ENCODE measurements at regions not wholly inside any gene's neighbourhood (a gene's known extent, or its start where the extent isn't known, plus 50 kb on each side); places are given as distances from the start of the nearest gene placed in this dataset.
"Not testable (repeated sequence)": the region's sequence is repeated elsewhere in the genome, so short reads cannot be mapped to it uniquely, and the experiment has no call there.

DNA sequence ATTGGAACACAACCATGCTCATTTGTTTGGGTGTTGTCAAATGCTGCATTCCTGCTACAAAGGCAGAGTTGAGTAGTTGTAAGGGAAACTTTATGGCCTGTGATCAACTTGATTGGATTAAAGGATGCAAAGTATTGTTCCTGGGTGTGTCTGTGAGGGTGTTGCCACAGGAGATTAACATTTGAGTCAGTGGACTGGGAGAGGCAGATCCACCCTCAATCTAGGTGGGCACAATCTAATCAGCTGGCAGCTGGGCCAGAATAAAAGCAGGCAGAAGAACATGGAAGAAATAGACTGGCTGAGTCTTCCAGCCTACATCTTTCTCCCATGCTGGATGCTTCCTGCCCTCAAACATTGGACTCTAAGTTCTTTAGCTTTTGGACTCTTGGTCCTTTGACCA lies 145.6 kb upstream of the LMCD1 start:
- not testable (repeated sequence) for H3K4me3 ChIP-seq (ENCODE audit: low read depth, low read length); H3K36me3 ChIP-seq (ENCODE audit: control insufficient read depth in 1 of 2, insufficient read depth in 2 of 2, low read length in 2 of 2); H4K91ac ChIP-seq (ENCODE audit: low read depth, low read length); H2AFZ ChIP-seq (ENCODE audit: insufficient read depth, low read length, poor library complexity); H2BK120ac ChIP-seq (ENCODE audit: insufficient read depth, low read length, poor library complexity); H4K8ac ChIP-seq (ENCODE audit: low read depth, low read length); H3K9ac ChIP-seq (ENCODE audit: low read length); H2BK5ac ChIP-seq (ENCODE audit: low read depth, low read length, poor library complexity); H3K79me1 ChIP-seq (ENCODE audit: low read length); H3K79me2 ChIP-seq (ENCODE audit: control insufficient read depth, insufficient read depth, low read length, poor library complexity); H3K18ac ChIP-seq (ENCODE audit: low read length); DNase-seq; H2BK12ac ChIP-seq (ENCODE audit: low read length); H3K4me2 ChIP-seq (ENCODE audit: low read length); H3K23ac ChIP-seq (ENCODE audit: low read length); H3K27ac ChIP-seq (ENCODE audit: low read depth, low read length); H4K12ac ChIP-seq (ENCODE audit: low read depth, low read length); H3K14ac ChIP-seq (ENCODE audit: low read length); H3K9me3 ChIP-seq (ENCODE audit: insufficient read depth, low read depth, low read length); H3K27me3 ChIP-seq (ENCODE audit: insufficient read depth, low read length); H3K4ac ChIP-seq (ENCODE audit: low read depth, low read length); H3K4me1 ChIP-seq (ENCODE audit: control insufficient read depth in 1 of 2, insufficient read depth in 2 of 2, low read length in 2 of 2); H2AK5ac ChIP-seq (ENCODE audit: low read length)

DNA sequence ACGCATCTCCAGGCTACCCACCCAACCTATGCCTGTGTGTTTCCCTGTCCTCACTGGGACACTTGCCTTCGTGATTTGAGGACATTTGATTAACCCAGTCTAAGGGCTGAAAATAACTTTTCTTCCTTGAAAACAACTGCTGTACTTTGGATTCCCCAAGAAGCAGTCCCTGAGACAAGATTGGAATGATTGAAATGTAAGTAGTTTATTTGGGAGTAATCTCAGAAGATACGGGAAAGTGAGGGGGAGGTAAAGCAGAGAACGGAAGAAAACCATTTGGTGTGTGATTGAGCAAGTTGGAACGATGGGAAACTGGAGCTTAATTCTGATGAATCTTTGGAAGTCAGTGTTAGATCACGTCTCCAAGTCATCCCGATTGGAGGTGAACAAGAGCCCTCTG lies 143.8 kb upstream of the LMCD1 start:
- Histone ChIP-seq H3K79me2 (ENCODE audit: control insufficient read depth, insufficient read depth, low read length, poor library complexity) (no peaks in the 10 kb centered on the region), H2AK5ac (ENCODE audit: low read length) (no peak overlapping the region), H2BK120ac (ENCODE audit: insufficient read depth, low read length, poor library complexity) (no peak overlapping the region), H3K36me3 (ENCODE audit: control insufficient read depth in 1 of 2, insufficient read depth in 2 of 2, low read length in 2 of 2) (no peaks in the 10 kb centered on the region), H2AFZ (ENCODE audit: insufficient read depth, low read length, poor library complexity) (no peak overlapping the region), H3K9me3 (ENCODE audit: insufficient read depth, low read depth, low read length) (peaks cover 1% of the 10 kb centered on the region), H3K27ac (ENCODE audit: low read depth, low read length) (no peak overlapping the region), H3K4me2 (ENCODE audit: low read length) (no peak overlapping the region), H4K8ac (ENCODE audit: low read depth, low read length) (no peak overlapping the region), H4K12ac (ENCODE audit: low read depth, low read length) (no peak overlapping the region), H3K18ac (ENCODE audit: low read length) (no peak overlapping the region), H4K91ac (ENCODE audit: low read depth, low read length) (no peak overlapping the region), H3K14ac (ENCODE audit: low read length) (no peak overlapping the region), H3K4me3 (ENCODE audit: low read depth, low read length) (no peak overlapping the region), H2BK12ac (ENCODE audit: low read length) (no peak overlapping the region), H3K9ac (ENCODE audit: low read length) (no peak overlapping the region), H2BK5ac (ENCODE audit: low read depth, low read length, poor library complexity) (no peak overlapping the region), H3K27me3 (ENCODE audit: insufficient read depth, low read length) (no peaks in the 10 kb centered on the region), H3K79me1 (ENCODE audit: low read length) (no peaks in the 10 kb centered on the region), H3K23ac (ENCODE audit: low read length) (no peak overlapping the region), H3K4me1 (ENCODE audit: control insufficient read depth in 1 of 2, insufficient read depth in 2 of 2, low read length in 2 of 2) (no peaks in the 10 kb centered on the region), H3K4ac (ENCODE audit: low read depth, low read length) (no peak overlapping the region)
- DNase-seq: no peak
- WGBS (ENCODE audit: extremely low coverage, insufficient coverage, insufficient read length): 100% methylated on average over 1 of the region's 7 CpGs

- H3K79me2 ChIP-seq (ENCODE audit: control insufficient read depth, insufficient read depth, low read length, poor library complexity): no peaks in the 10 kb centered on the region
- no peak for DNase-seq
- peaks cover 1% of the 10 kb centered on the region for H3K9me3 ChIP-seq (ENCODE audit: insufficient read depth, low read depth, low read length)
- H2AFZ ChIP-seq (ENCODE audit: insufficient read depth, low read length, poor library complexity): no peak overlapping the region
- no peak overlapping the region for H3K9ac ChIP-seq (ENCODE audit: low read length)
- no peak overlapping the region for H3K4me2 ChIP-seq (ENCODE audit: low read length)
- H4K8ac ChIP-seq (ENCODE audit: low read depth, low read length): no peak overlapping the region
- no peaks in the 10 kb centered on the region for H3K4me1 ChIP-seq (ENCODE audit: control insufficient read depth in 1 of 2, insufficient read depth in 2 of 2, low read length in 2 of 2)
- H3K4me3 ChIP-seq (ENCODE audit: low read depth, low read length): no peak overlapping the region
- H3K23ac ChIP-seq (ENCODE audit: low read length): no peak overlapping the region
- no peak overlapping the region for H3K4ac ChIP-seq (ENCODE audit: low read depth, low read length)
- H3K27ac ChIP-seq (ENCODE audit: low read depth, low read length): no peak overlapping the region
- no peaks in the 10 kb centered on the region for H3K27me3 ChIP-seq (ENCODE audit: insufficient read depth, low read length)
- no peaks in the 10 kb centered on the region for H3K79me1 ChIP-seq (ENCODE audit: low read length)
- H4K12ac ChIP-seq (ENCODE audit: low read depth, low read length): no peak overlapping the region
- H2BK120ac ChIP-seq (ENCODE audit: insufficient read depth, low read length, poor library complexity): no peak overlapping the region
- H2AK5ac ChIP-seq (ENCODE audit: low read length): no peak overlapping the region
- no peak overlapping the region for H2BK12ac ChIP-seq (ENCODE audit: low read length)
- no CpG with 5 or more reads among the region's 1 CpG for WGBS (ENCODE audit: extremely low coverage, insufficient coverage, insufficient read length)
- H2BK5ac ChIP-seq (ENCODE audit: low read depth, low read length, poor library complexity): no peak overlapping the region
- H3K18ac ChIP-seq (ENCODE audit: low read length): no peak overlapping the region
- H3K36me3 ChIP-seq (ENCODE audit: control insufficient read depth in 1 of 2, insufficient read depth in 2 of 2, low read length in 2 of 2): no peaks in the 10 kb centered on the region
- H4K91ac ChIP-seq (ENCODE audit: low read depth, low read length): no peak overlapping the region
- no peak overlapping the region for H3K14ac ChIP-seq (ENCODE audit: low read length)
Measured at GRCh38 chr3:8359133-8359532, 142.5 kb upstream of the LMCD1 start.

DNA sequence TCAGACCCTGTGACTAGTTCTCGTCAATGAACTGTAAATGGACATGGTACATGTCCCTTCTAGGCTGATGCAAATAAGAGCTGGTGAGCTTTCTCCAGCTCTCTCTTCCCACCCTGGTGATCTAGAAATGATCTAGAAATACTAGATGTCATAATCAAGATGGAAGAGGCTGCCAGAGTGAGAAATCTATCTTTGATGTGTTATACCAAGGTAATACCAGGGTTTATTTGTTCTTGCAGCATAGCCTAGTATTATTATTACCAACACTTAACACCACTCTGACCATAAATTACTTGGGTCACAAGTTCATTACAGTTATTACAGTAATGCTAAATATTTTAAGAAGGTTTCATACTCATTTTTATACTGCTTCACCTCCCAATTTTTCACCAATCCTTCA lies 138.4 kb upstream of the LMCD1 start:
- Histone ChIP-seq H3K79me2 (ENCODE audit: control insufficient read depth, insufficient read depth, low read length, poor library complexity) (no peaks in the 10 kb centered on the region), H3K4ac (ENCODE audit: low read depth, low read length) (no peak overlapping the region), H3K27ac (ENCODE audit: low read depth, low read length) (no peak overlapping the region), H2BK120ac (ENCODE audit: insufficient read depth, low read length, poor library complexity) (no peak overlapping the region), H3K14ac (ENCODE audit: low read length) (no peak overlapping the region), H3K4me3 (ENCODE audit: low read depth, low read length) (no peak overlapping the region), H2AFZ (ENCODE audit: insufficient read depth, low read length, poor library complexity) (no peak overlapping the region), H3K18ac (ENCODE audit: low read length) (no peak overlapping the region), H3K27me3 (ENCODE audit: insufficient read depth, low read length) (no peaks in the 10 kb centered on the region), H3K9me3 (ENCODE audit: insufficient read depth, low read depth, low read length) (no peaks in the 10 kb centered on the region), H3K36me3 (ENCODE audit: control insufficient read depth in 1 of 2, insufficient read depth in 2 of 2, low read length in 2 of 2) (no peaks in the 10 kb centered on the region), H2AK5ac (ENCODE audit: low read length) (no peak overlapping the region), H4K91ac (ENCODE audit: low read depth, low read length) (no peak overlapping the region), H4K12ac (ENCODE audit: low read depth, low read length) (no peak overlapping the region), H3K4me2 (ENCODE audit: low read length) (no peak overlapping the region), H4K8ac (ENCODE audit: low read depth, low read length) (no peak overlapping the region), H3K4me1 (ENCODE audit: control insufficient read depth in 1 of 2, insufficient read depth in 2 of 2, low read length in 2 of 2) (no peaks in the 10 kb centered on the region), H3K9ac (ENCODE audit: low read length) (no peak overlapping the region), H2BK12ac (ENCODE audit: low read length) (no peak overlapping the region), H2BK5ac (ENCODE audit: low read depth, low read length, poor library complexity) (no peak overlapping the region), H3K79me1 (ENCODE audit: low read length) (no peaks in the 10 kb centered on the region), H3K23ac (ENCODE audit: low read length) (no peak overlapping the region)
- no CpG with 5 or more reads among the region's 1 CpG for WGBS (ENCODE audit: extremely low coverage, insufficient coverage, insufficient read length)
- DNase-seq: no peak

DNA sequence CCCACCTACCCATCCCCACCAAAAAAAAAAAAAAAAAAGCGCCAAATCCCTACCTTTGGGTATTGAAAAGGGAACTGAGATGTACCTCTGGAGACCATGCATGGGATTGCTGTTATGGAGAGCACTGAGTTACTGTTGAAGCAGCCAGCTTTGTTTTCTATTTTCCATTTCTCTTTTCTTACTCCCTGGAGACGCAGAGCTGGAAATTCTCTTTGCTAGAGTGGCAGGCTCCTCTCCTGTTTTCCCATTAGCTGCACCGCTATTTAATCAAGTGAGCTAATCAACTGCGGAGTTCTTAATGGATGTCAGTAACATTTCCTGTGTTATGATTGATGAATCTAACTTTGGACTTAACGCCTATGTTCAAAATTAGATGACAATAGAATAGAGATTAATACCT lies 136.1 kb upstream of the LMCD1 start:
- Histone ChIP-seq H3K9ac (ENCODE audit: low read length) (no peak overlapping the region), H2BK5ac (ENCODE audit: low read depth, low read length, poor library complexity) (no peak overlapping the region), H3K4me3 (ENCODE audit: low read depth, low read length) (no peak overlapping the region), H2AFZ (ENCODE audit: insufficient read depth, low read length, poor library complexity) (no peak overlapping the region), H2AK5ac (ENCODE audit: low read length) (no peak overlapping the region), H3K79me2 (ENCODE audit: control insufficient read depth, insufficient read depth, low read length, poor library complexity) (no peaks in the 10 kb centered on the region), H2BK120ac (ENCODE audit: insufficient read depth, low read length, poor library complexity) (no peak overlapping the region), H3K4me1 (ENCODE audit: control insufficient read depth in 1 of 2, insufficient read depth in 2 of 2, low read length in 2 of 2) (no peaks in the 10 kb centered on the region), H3K27ac (ENCODE audit: low read depth, low read length) (no peak overlapping the region), H4K91ac (ENCODE audit: low read depth, low read length) (no peak overlapping the region), H3K23ac (ENCODE audit: low read length) (no peak overlapping the region), H3K4ac (ENCODE audit: low read depth, low read length) (no peak overlapping the region), H3K79me1 (ENCODE audit: low read length) (no peaks in the 10 kb centered on the region), H4K12ac (ENCODE audit: low read depth, low read length) (no peak overlapping the region), H3K14ac (ENCODE audit: low read length) (no peak overlapping the region), H3K4me2 (ENCODE audit: low read length) (no peak overlapping the region), H2BK12ac (ENCODE audit: low read length) (no peak overlapping the region), H3K18ac (ENCODE audit: low read length) (no peak overlapping the region), H3K27me3 (ENCODE audit: insufficient read depth, low read length) (no peaks in the 10 kb centered on the region), H3K36me3 (ENCODE audit: control insufficient read depth in 1 of 2, insufficient read depth in 2 of 2, low read length in 2 of 2) (no peaks in the 10 kb centered on the region), H3K9me3 (ENCODE audit: insufficient read depth, low read depth, low read length) (no peaks in the 10 kb centered on the region), H4K8ac (ENCODE audit: low read depth, low read length) (no peak overlapping the region)
- no peak for DNase-seq
- WGBS (ENCODE audit: extremely low coverage, insufficient coverage, insufficient read length): no CpG with 5 or more reads among the region's 5 CpGs

Data from trophoblast cell (in vitro differentiated cells and primary cell).